GM12878 (cell line): ENCODE measurements at regions not wholly inside any gene's neighbourhood (a gene's known extent, or its start where the extent isn't known, plus 50 kb on each side); places are given as distances from the start of the nearest gene placed in this dataset.

Source experiments
- ATAC-seq: fragments of 200-7000 bp; cut with Tn5 transposase; 3 replicates; pipeline ENCODE4 v1.9.1; 2020; ENCODE audit warnings: mild to moderate bottlenecking, moderate library complexity
- BruUV-seq: library from RNA; stranded (reverse); fragments of 400-500 nt; replicated peaks from 2 replicates; lab custom pipeline; 2021; lab: Mats Ljungman, UMichigan
- CTCF ChIA-PET: fragments of 300-600 bp; sonication (Branson Sonifier 250); formaldehyde crosslinking; extraction: SDS; loops from one replicate; lab custom pipeline; 2021; ENCODE audit warnings: inconsistent platforms; lab: Yijun Ruan, JAX
- POLR2A ChIA-PET: fragments of 350-600 bp; formaldehyde crosslinking; extraction: SDS; loops from one replicate; lab custom pipeline; 2021; ENCODE audit warnings: inconsistent platforms; lab: Charles Lee
- RAD21 ChIA-PET: fragments of 300-600 bp; sonication (Branson Sonifier 250); formaldehyde crosslinking; loops from one replicate; lab custom pipeline; 2023; ENCODE audit warnings: antibody characterized with exemption; ENCODE audit not compliant: unreplicated experiment; lab: Charles Lee
- SMC1A ChIA-PET: fragments of 300-600 bp; sonication (Branson Sonifier 250); formaldehyde crosslinking; loops from one replicate; lab custom pipeline; 2023; ENCODE audit not compliant: unreplicated experiment, uncharacterized antibody; lab: Charles Lee
- DNase-seq: peaks from one replicate; pipeline ENCODE4 v3.0.0-alpha.2; 2011; ENCODE audit warnings: low read depth, low spot score
- FAIRE-seq: peaks from 3 replicates; lab custom pipeline; 2011; peaks lifted over from hg19 to GRCh38; lab: Jason Lieb, UNC
- H2AFZ ChIP-seq: 2 replicates; pipeline ENCODE4 v1.6.0; 2011; ENCODE audit warnings: low read depth, low read length, control low read depth; ENCODE audit not compliant: control insufficient read depth
- H3K27ac ChIP-seq: 2 replicates; pipeline ENCODE4 v1.5.1; 2011; ENCODE audit warnings: control low read depth; ENCODE audit not compliant: control insufficient read depth, insufficient read depth
- H3K27me3 ChIP-seq, 2 experiments: replicated peaks in 1 of 2; 2 replicates each; pipeline versions ENCODE4 v1.6.0 to v1.6.1; 2011; ENCODE audit warnings: low read length in 1 of 2; ENCODE audit not compliant: control insufficient read depth in 2 of 2, insufficient read depth in 2 of 2
- H3K36me3 ChIP-seq, 2 experiments: 2 replicates each; pipeline ENCODE4 v1.5.1; 2011; ENCODE audit warnings: low read length in 1 of 2; ENCODE audit not compliant: control insufficient read depth in 2 of 2, insufficient read depth in 2 of 2
- H3K4me1 ChIP-seq: 2 replicates; pipeline ENCODE4 v1.6.1; 2011; ENCODE audit warnings: mild to moderate bottlenecking, low read length, moderate library complexity, mixed read lengths; ENCODE audit not compliant: control insufficient read depth, insufficient read depth
- H3K4me2 ChIP-seq: 2 replicates; pipeline ENCODE4 v1.6.0; 2011; ENCODE audit warnings: control low read depth; ENCODE audit not compliant: control insufficient read depth, insufficient read depth
- H3K4me3 ChIP-seq: fragments of 200-600 bp; sonication (generic); 2 replicates; pipeline ENCODE4 v1.5.1; 2016
- H3K79me2 ChIP-seq: 2 replicates; pipeline ENCODE4 v1.6.0; 2011; ENCODE audit warnings: low read length; ENCODE audit not compliant: control insufficient read depth, insufficient read depth
- H3K9ac ChIP-seq: 2 replicates; pipeline ENCODE4 v1.8.0; 2011; ENCODE audit warnings: low read length, control low read depth, mixed read lengths; ENCODE audit not compliant: control insufficient read depth, insufficient read depth
- H3K9me3 ChIP-seq: replicated peaks from 3 replicates; pipeline ENCODE4 v1.5.1; 2011; ENCODE audit warnings: mild to moderate bottlenecking, low read length; ENCODE audit not compliant: control insufficient read depth, insufficient read depth
- H4K20me1 ChIP-seq: 2 replicates; pipeline ENCODE4 v1.6.0; 2011; ENCODE audit not compliant: control insufficient read depth, insufficient read depth
- BHLHE40 ChIP-seq, 2 experiments: fragments of 450-650 bp in 1 of 2; IDR thresholded peaks; 2 replicates each; pipeline ENCODE4 v1.6.1; 2011 to 2017; ENCODE audit warnings: low read depth in 2 of 2, borderline replicate concordance in 1 of 2, improper control_type of control experiment in 1 of 2, low read length in 1 of 2, mild to moderate bottlenecking in 1 of 2
- ESRRA ChIP-seq: IDR thresholded peaks from 2 replicates; pipeline ENCODE4 v1.6.1; 2012; ENCODE audit warnings: mild to moderate bottlenecking, low read length, improper control_type of control experiment
- HDGF ChIP-seq: fragments of 450-650 bp; IDR thresholded peaks from 2 replicates; pipeline ENCODE4 v1.6.1; 2016; ENCODE audit warnings: antibody characterized with exemption
- NBN ChIP-seq: fragments of 450-650 bp; IDR thresholded peaks from 2 replicates; pipeline ENCODE4 v1.6.1; 2016
- NFYB ChIP-seq: IDR thresholded peaks from 2 replicates; pipeline ENCODE4 v1.6.1; 2011; ENCODE audit warnings: low read depth, mild to moderate bottlenecking, low read length, improper control_type of control experiment, moderate library complexity; ENCODE audit not compliant: insufficient read depth
- SIX5 ChIP-seq: IDR thresholded peaks from 2 replicates; pipeline ENCODE4 v1.6.1; 2011; ENCODE audit warnings: mild to moderate bottlenecking, low read depth, low read length, moderate library complexity; ENCODE audit not compliant: severe bottlenecking
- SMARCA5 ChIP-seq: fragments of 450-650 bp; IDR thresholded peaks from 2 replicates; pipeline ENCODE4 v1.6.1; 2017; ENCODE audit warnings: mild to moderate bottlenecking
- SP1 ChIP-seq: IDR thresholded peaks from one replicate; pipeline ENCODE4 v1.6.1; 2011; ENCODE audit warnings: low read depth, low read length
- SUZ12 ChIP-seq: fragments of 200-600 bp; sonication (generic); IDR thresholded peaks from one replicate; pipeline ENCODE4 v1.6.1; 2018; ENCODE audit warnings: antibody characterized with exemption, mild to moderate bottlenecking; ENCODE audit not compliant: unreplicated experiment
- WGBS: methylation state at CpG from one replicate; pipeline ENCODE4 v1.1.6; 2016; ENCODE audit warnings: low lambda C conversion rate; ENCODE audit not compliant: insufficient replicate concordance, insufficient coverage; ENCODE audit errors: missing lambda C conversion rate; 5-methylcytosine and 5-hydroxymethylcytosine counted together
- in situ Hi-C: fragments of 300-500 bp; cut with MboI; formaldehyde crosslinking; loops from 9 replicates; pipeline ENCODE4 v1.14.3; 2018; ENCODE audit warnings: mixed read lengths
- intact Hi-C: fragments of 100-400 bp; cut with micrococcal nuclease; formaldehyde crosslinking; loops from one replicate; pipeline ENCODE4 v1.14.2; 2022; ENCODE audit not compliant: unreplicated experiment
- TF ChIP-seq, protein P1 (sequence below): fragments of 450-650 bp; formaldehyde crosslinking; IDR thresholded peaks from 2 replicates; pipeline ENCODE4 v1.4.0; 2022; ENCODE audit warnings: mild to moderate bottlenecking, moderate library complexity
- TF ChIP-seq, protein P2 (sequence below): IDR thresholded peaks from 2 replicates; pipeline ENCODE4 v1.6.1; 2011; ENCODE audit warnings: low read depth, low read length, improper control_type of control experiment, borderline replicate concordance
- TF ChIP-seq, protein P3 (sequence below): fragments of 450-650 bp; conservative IDR thresholded peaks from 2 replicates; pipeline ENCODE4 v1.6.1; 2017; ENCODE audit warnings: mild to moderate bottlenecking, moderate library complexity

GRCh38 chr2:144258154-144258553, 261.8 kb downstream of the ZEB2 start:
- intact Hi-C loops (no loop called here), in situ Hi-C loops (no loop called here)
- Histone ChIP-seq H3K9ac (no peak overlapping the region), H3K36me3 (no peaks in the 10 kb centered on the region), H3K27ac (no peak overlapping the region), H3K4me2 (no peak overlapping the region), H4K20me1 (no peaks in the 10 kb centered on the region), H3K27me3 (no peaks in the 10 kb centered on the region), H2AFZ (no peak overlapping the region), H3K9me3 (peaks cover 18% of the 10 kb centered on the region), H3K4me3 (no peak overlapping the region), H3K4me1 (no peaks in the 10 kb centered on the region), H3K79me2 (no peaks in the 10 kb centered on the region)
- ATAC-seq (no peak), FAIRE-seq (no peak), DNase-seq (no peak)
- WGBS: 92% methylated on average over 2 of the region's 2 CpGs
- TF ChIP-seq SMARCA5: no peak
- TF ChIP-seq SIX5: no peak
- TF ChIP-seq, protein P1, sequence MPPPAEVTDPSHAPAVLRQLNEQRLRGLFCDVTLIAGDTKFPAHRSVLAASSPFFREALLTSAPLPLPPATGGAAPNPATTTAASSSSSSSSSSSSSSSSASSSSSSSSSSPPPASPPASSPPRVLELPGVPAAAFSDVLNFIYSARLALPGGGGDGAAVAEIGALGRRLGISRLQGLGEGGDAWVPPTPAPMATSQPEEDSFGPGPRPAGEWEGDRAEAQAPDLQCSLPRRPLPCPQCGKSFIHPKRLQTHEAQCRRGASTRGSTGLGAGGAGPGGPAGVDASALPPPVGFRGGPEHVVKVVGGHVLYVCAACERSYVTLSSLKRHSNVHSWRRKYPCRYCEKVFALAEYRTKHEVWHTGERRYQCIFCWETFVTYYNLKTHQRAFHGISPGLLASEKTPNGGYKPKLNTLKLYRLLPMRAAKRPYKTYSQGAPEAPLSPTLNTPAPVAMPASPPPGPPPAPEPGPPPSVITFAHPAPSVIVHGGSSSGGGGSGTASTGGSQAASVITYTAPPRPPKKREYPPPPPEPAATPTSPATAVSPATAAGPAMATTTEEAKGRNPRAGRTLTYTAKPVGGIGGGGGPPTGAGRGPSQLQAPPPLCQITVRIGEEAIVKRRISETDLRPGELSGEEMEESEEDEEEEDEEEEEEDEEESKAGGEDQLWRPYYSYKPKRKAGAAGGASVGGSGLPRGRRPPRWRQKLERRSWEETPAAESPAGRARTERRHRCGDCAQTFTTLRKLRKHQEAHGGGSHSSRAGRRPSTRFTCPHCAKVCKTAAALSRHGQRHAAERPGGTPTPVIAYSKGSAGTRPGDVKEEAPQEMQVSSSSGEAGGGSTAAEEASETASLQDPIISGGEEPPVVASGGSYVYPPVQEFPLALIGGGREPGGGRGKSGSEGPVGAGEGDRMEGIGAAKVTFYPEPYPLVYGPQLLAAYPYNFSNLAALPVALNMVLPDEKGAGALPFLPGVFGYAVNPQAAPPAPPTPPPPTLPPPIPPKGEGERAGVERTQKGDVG (CRISPR knock-in tag): no peak
- TF ChIP-seq ESRRA: no peak
- TF ChIP-seq, protein P2, sequence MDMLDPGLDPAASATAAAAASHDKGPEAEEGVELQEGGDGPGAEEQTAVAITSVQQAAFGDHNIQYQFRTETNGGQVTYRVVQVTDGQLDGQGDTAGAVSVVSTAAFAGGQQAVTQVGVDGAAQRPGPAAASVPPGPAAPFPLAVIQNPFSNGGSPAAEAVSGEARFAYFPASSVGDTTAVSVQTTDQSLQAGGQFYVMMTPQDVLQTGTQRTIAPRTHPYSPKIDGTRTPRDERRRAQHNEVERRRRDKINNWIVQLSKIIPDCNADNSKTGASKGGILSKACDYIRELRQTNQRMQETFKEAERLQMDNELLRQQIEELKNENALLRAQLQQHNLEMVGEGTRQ: no peak
- no peak for TF ChIP-seq NFYB
- TF ChIP-seq SP1: no peak
- no peak for TF ChIP-seq SUZ12
- TF ChIP-seq HDGF: no peak
- TF ChIP-seq BHLHE40 (IDR thresholded peaks at IDR 0.05; ENCODE audit: borderline replicate concordance in 1 of 2, low read depth in 2 of 2, low read length in 1 of 2): no peak
- no peak for TF ChIP-seq NBN
- TF ChIP-seq, protein P3, sequence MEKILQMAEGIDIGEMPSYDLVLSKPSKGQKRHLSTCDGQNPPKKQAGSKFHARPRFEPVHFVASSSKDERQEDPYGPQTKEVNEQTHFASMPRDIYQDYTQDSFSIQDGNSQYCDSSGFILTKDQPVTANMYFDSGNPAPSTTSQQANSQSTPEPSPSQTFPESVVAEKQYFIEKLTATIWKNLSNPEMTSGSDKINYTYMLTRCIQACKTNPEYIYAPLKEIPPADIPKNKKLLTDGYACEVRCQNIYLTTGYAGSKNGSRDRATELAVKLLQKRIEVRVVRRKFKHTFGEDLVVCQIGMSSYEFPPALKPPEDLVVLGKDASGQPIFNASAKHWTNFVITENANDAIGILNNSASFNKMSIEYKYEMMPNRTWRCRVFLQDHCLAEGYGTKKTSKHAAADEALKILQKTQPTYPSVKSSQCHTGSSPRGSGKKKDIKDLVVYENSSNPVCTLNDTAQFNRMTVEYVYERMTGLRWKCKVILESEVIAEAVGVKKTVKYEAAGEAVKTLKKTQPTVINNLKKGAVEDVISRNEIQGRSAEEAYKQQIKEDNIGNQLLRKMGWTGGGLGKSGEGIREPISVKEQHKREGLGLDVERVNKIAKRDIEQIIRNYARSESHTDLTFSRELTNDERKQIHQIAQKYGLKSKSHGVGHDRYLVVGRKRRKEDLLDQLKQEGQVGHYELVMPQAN: no peak
- BruUV-seq: no TSS peak
- CTCF ChIA-PET: interaction anchor here (1.5 kb wide), 1 partner anchor 96 kb away, joined by 3 read pairs; no protein-coding TSS in a partner anchor
- SMC1A ChIA-PET: interaction anchor here (0.7 to 1.3 kb wide), 9 partner anchors 8 to 199 kb away, joined by 3 to 8 read pairs (median 3); no protein-coding TSS in a partner anchor
- RAD21 ChIA-PET: interaction anchor here (0.7 kb wide), 1 partner anchor 17 kb away, joined by 3 read pairs; no protein-coding TSS in a partner anchor
- POLR2A ChIA-PET: interaction anchor here (1.0 kb wide), 1 partner anchor 8 kb away, joined by 3 read pairs; no protein-coding TSS in a partner anchor
